ENCODE measurements at regions not wholly inside any gene's neighbourhood (a gene's known extent, or its start where the extent isn't known, plus 50 kb on each side); places are given as distances from the start of the nearest gene placed in this dataset.
A peak's percentile ranks its signal among the peaks of the same experiment; 100 is the strongest.

DNA sequence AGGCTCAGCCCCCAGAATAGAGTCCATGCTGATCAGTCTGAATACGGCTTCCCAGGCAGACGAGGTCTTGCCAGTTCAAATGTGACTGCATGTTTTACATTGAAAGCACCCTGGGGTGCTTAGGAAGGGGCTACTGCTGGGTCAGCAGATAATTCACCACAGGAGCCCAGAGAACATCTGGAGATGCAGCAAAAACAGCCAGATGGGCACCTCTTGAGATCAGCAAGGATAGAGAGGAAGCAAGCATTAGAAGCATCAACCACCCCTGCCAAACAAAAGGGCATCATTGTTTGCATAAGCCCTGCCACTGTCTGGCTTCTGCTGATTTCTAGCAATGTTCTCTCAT lies 403.1 kb downstream of the RRAGC start:
- Histone ChIP-seq H2BK5ac (ENCODE audit: low read depth, low read length, poor library complexity) (no peak overlapping the region), H4K12ac (ENCODE audit: low read depth, low read length) (no peak overlapping the region), H3K4ac (ENCODE audit: low read depth, low read length) (no peak overlapping the region), H3K36me3 (ENCODE audit: control insufficient read depth in 1 of 2, insufficient read depth in 2 of 2, low read length in 2 of 2) (no peaks in the 10 kb centered on the region), H3K14ac (ENCODE audit: low read length) (no peak overlapping the region), H2AFZ (ENCODE audit: insufficient read depth, low read length, poor library complexity) (no peak overlapping the region), H2AK5ac (ENCODE audit: low read length) (no peak overlapping the region), H3K18ac (ENCODE audit: low read length) (no peak overlapping the region), H3K79me1 (ENCODE audit: low read length) (no peaks in the 10 kb centered on the region), H4K8ac (ENCODE audit: low read depth, low read length) (no peak overlapping the region), H3K9me3 (ENCODE audit: insufficient read depth, low read depth, low read length) (peaks cover 4% of the 10 kb centered on the region), H3K27me3 (ENCODE audit: insufficient read depth, low read length) (no peaks in the 10 kb centered on the region), H3K4me3 (ENCODE audit: low read depth, low read length) (no peak overlapping the region), H3K4me2 (ENCODE audit: low read length) (no peak overlapping the region), H3K4me1 (ENCODE audit: control insufficient read depth in 1 of 2, insufficient read depth in 2 of 2, low read length in 2 of 2) (peaks cover 2 to 3% of the 10 kb centered on the region in 2 experiments), H2BK120ac (ENCODE audit: insufficient read depth, low read length, poor library complexity) (no peak overlapping the region), H3K79me2 (ENCODE audit: control insufficient read depth, insufficient read depth, low read length, poor library complexity) (no peaks in the 10 kb centered on the region), H3K27ac (ENCODE audit: low read depth, low read length) (no peak overlapping the region), H3K23ac (ENCODE audit: low read length) (no peak overlapping the region), H2BK12ac (ENCODE audit: low read length) (no peak overlapping the region), H3K9ac (ENCODE audit: low read length) (no peak overlapping the region), H4K91ac (ENCODE audit: low read depth, low read length) (no peak overlapping the region)
- no CpG with 5 or more reads among the region's 2 CpGs for WGBS (ENCODE audit: extremely low coverage, insufficient coverage, insufficient read length)
- no peak for DNase-seq

DNA sequence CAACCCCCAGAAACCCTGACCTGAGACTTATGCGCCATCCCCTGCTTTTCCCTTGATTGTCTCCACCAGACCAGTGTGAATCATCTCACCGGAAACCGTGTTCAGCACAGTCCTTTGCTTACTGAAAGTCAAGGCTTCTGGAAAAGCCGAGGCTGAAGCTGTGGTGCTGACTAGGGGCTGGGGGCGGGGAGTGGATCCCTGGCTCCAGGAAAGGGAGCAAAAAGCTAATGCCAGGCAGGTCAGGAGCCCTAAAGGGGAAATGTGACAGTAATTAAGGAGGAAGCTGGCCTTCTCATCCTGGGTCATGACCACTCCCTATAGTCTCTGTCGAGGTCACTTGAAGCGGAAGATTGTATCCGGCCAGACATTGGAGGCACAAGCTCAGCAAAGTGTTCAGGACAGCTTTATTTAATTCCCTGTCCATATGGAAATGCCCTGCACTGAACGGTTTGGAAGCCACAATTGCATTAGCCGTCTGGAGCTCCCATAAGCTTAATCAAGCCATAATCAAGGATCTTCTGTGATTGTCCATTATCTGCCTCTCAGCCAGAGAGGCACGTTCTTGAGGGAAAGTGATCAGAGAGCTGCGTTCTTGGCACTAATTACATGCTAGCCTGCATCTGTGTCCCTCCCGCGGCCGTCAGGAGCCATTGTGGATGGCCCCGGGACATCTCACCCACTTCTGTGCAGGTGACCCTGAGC lies 403.6 kb downstream of the RRAGC start:
- Histone ChIP-seq H2AK5ac (ENCODE audit: low read length) (no peak overlapping the region), H3K14ac (ENCODE audit: low read length) (no peak overlapping the region), H3K27ac (ENCODE audit: low read depth, low read length) (no peak overlapping the region), H3K79me2 (ENCODE audit: control insufficient read depth, insufficient read depth, low read length, poor library complexity) (no peaks in the 10 kb centered on the region), H2AFZ (ENCODE audit: insufficient read depth, low read length, poor library complexity) (no peak overlapping the region), H3K79me1 (ENCODE audit: low read length) (no peaks in the 10 kb centered on the region), H3K4ac (ENCODE audit: low read depth, low read length) (no peak overlapping the region), H3K4me2 (ENCODE audit: low read length) (no peak overlapping the region), H2BK5ac (ENCODE audit: low read depth, low read length, poor library complexity) (no peak overlapping the region), H2BK120ac (ENCODE audit: insufficient read depth, low read length, poor library complexity) (no peak overlapping the region), H4K91ac (ENCODE audit: low read depth, low read length) (no peak overlapping the region), H3K9ac (ENCODE audit: low read length) (no peak overlapping the region), H3K4me3 (ENCODE audit: low read depth, low read length) (no peak overlapping the region), H3K18ac (ENCODE audit: low read length) (no peak overlapping the region), H4K12ac (ENCODE audit: low read depth, low read length) (no peak overlapping the region), H2BK12ac (ENCODE audit: low read length) (no peak overlapping the region), H3K23ac (ENCODE audit: low read length) (no peak overlapping the region), H4K8ac (ENCODE audit: low read depth, low read length) (no peak overlapping the region), H3K36me3 (ENCODE audit: control insufficient read depth in 1 of 2, insufficient read depth in 2 of 2, low read length in 2 of 2) (no peaks in the 10 kb centered on the region), H3K9me3 (ENCODE audit: insufficient read depth, low read depth, low read length) (peaks cover 4% of the 10 kb centered on the region), H3K27me3 (ENCODE audit: insufficient read depth, low read length) (no peaks in the 10 kb centered on the region), H3K4me1 (ENCODE audit: control insufficient read depth in 1 of 2, insufficient read depth in 2 of 2, low read length in 2 of 2) (peaks cover 2 to 3% of the 10 kb centered on the region in 2 experiments)
- DNase-seq = no peak
- no CpG with 5 or more reads among the region's 16 CpGs for WGBS (ENCODE audit: extremely low coverage, insufficient coverage, insufficient read length)

DNA sequence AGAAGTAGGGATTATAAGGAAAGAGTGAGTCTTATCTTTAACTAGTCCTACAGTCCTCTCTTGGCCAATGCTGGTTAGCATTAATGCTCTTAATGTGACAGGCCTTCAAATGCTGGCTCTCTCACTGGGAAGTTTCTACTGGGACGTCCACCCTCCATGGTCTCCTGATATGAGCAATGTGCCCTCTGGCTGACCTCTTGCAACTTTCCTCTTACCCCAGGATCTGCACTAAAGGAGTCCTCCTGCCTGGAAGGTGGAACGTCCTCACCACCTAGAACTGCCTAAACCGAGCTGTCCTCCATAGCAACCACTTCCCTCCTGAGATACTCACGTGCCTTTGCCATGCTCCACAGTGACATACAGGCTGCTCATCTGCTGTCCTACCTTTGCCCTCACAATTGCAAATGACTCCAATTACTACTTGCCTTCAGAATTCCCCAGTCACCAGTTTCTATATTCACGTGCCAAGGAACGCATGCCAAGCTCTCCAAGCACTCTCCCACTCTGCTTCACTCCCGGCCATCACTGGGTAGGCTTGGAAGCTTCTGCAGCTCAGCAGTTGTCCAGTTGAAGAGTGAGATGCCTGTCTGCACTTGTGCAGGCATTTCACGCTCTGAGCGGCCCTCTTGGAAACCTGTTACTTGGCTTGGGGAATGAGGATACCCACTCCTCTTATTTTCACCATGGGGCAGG lies 404.7 kb downstream of the RRAGC start:
- Histone ChIP-seq H3K4me3 (ENCODE audit: low read depth, low read length) (peak overlapping the region; percentile 30), H3K79me2 (ENCODE audit: control insufficient read depth, insufficient read depth, low read length, poor library complexity) (no peaks in the 10 kb centered on the region), H3K18ac (ENCODE audit: low read length) (no peak overlapping the region), H4K91ac (ENCODE audit: low read depth, low read length) (no peak overlapping the region), H2AK5ac (ENCODE audit: low read length) (no peak overlapping the region), H3K4ac (ENCODE audit: low read depth, low read length) (no peak overlapping the region), H3K79me1 (ENCODE audit: low read length) (no peaks in the 10 kb centered on the region), H3K4me2 (ENCODE audit: low read length) (no peak overlapping the region), H2AFZ (ENCODE audit: insufficient read depth, low read length, poor library complexity) (no peak overlapping the region), H4K12ac (ENCODE audit: low read depth, low read length) (no peak overlapping the region), H2BK5ac (ENCODE audit: low read depth, low read length, poor library complexity) (no peak overlapping the region), H3K9ac (ENCODE audit: low read length) (no peak overlapping the region), H2BK12ac (ENCODE audit: low read length) (no peak overlapping the region), H3K36me3 (ENCODE audit: control insufficient read depth in 1 of 2, insufficient read depth in 2 of 2, low read length in 2 of 2) (no peaks in the 10 kb centered on the region), H3K27me3 (ENCODE audit: insufficient read depth, low read length) (no peaks in the 10 kb centered on the region), H3K14ac (ENCODE audit: low read length) (no peak overlapping the region), H3K27ac (ENCODE audit: low read depth, low read length) (no peak overlapping the region), H2BK120ac (ENCODE audit: insufficient read depth, low read length, poor library complexity) (no peak overlapping the region), H4K8ac (ENCODE audit: low read depth, low read length) (no peak overlapping the region), H3K9me3 (ENCODE audit: insufficient read depth, low read depth, low read length) (peaks cover 4% of the 10 kb centered on the region), H3K4me1 (ENCODE audit: control insufficient read depth in 1 of 2, insufficient read depth in 2 of 2, low read length in 2 of 2) (peaks cover 2 to 3% of the 10 kb centered on the region in 2 experiments), H3K23ac (ENCODE audit: low read length) (no peak overlapping the region)
- WGBS (ENCODE audit: extremely low coverage, insufficient coverage, insufficient read length) = no CpG with 5 or more reads among the region's 9 CpGs
- DNase-seq = no peak

DNA sequence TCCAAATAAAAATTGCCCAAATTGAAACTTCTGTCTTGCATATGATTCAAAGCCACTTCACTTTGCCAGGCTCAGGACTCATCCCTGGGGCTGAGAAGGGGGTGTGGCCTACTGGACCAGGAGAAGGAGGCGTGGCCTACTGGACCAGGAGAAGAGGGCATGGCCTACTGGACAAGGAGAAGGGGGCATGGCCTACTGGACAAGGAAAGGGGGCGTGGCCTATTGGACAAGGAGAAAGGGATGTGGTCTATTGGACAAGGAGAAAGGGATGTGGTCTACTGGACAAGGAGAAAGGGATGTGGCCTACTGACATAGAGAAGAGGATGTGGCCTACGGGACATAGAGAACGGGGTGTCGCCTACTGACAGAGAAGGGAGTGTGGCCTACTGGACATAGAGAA lies 405.3 kb downstream of the RRAGC start:
- H3K79me1 ChIP-seq (ENCODE audit: low read length) = no peaks in the 10 kb centered on the region

More for the DNA sequence above, 405.3 kb downstream of the RRAGC start:
- Histone ChIP-seq H4K12ac (ENCODE audit: low read depth, low read length) (no peak overlapping the region), H3K79me2 (ENCODE audit: control insufficient read depth, insufficient read depth, low read length, poor library complexity) (no peaks in the 10 kb centered on the region), H3K4me1 (ENCODE audit: control insufficient read depth in 1 of 2, insufficient read depth in 2 of 2, low read length in 2 of 2) (peaks cover 2 to 3% of the 10 kb centered on the region in 2 experiments), H2BK12ac (ENCODE audit: low read length) (no peak overlapping the region), H3K27ac (ENCODE audit: low read depth, low read length) (no peak overlapping the region), H3K9ac (ENCODE audit: low read length) (no peak overlapping the region), H4K91ac (ENCODE audit: low read depth, low read length) (no peak overlapping the region), H2BK120ac (ENCODE audit: insufficient read depth, low read length, poor library complexity) (no peak overlapping the region), H3K4me2 (ENCODE audit: low read length) (no peak overlapping the region), H3K9me3 (ENCODE audit: insufficient read depth, low read depth, low read length) (peaks cover 4% of the 10 kb centered on the region), H4K8ac (ENCODE audit: low read depth, low read length) (no peak overlapping the region), H3K27me3 (ENCODE audit: insufficient read depth, low read length) (no peaks in the 10 kb centered on the region), H3K23ac (ENCODE audit: low read length) (no peak overlapping the region), H2AK5ac (ENCODE audit: low read length) (no peak overlapping the region), H2BK5ac (ENCODE audit: low read depth, low read length, poor library complexity) (no peak overlapping the region), H2AFZ (ENCODE audit: insufficient read depth, low read length, poor library complexity) (no peak overlapping the region), H3K4ac (ENCODE audit: low read depth, low read length) (no peak overlapping the region), H3K14ac (ENCODE audit: low read length) (no peak overlapping the region), H3K18ac (ENCODE audit: low read length) (no peak overlapping the region), H3K4me3 (ENCODE audit: low read depth, low read length) (no peak overlapping the region), H3K36me3 (ENCODE audit: control insufficient read depth in 1 of 2, insufficient read depth in 2 of 2, low read length in 2 of 2) (no peaks in the 10 kb centered on the region)
- DNase-seq = no peak
- no CpG with 5 or more reads among the region's 5 CpGs for WGBS (ENCODE audit: extremely low coverage, insufficient coverage, insufficient read length)

Measured in trophoblast cell (in vitro differentiated cells and primary cell).